ENCODE measurements at regions not wholly inside any gene's neighbourhood (a gene's known extent, or its start where the extent isn't known, plus 50 kb on each side); places are given as distances from the start of the nearest gene placed in this dataset.

GRCh38 chr7:41787651-41788350 is 84.9 kb upstream of the INHBA start:
- H2AFZ ChIP-seq (replicated peaks) = no peak overlapping the region
- no peaks in the 10 kb centered on the region for H3K36me3 ChIP-seq
- H3K79me2 ChIP-seq (ENCODE audit: low read depth) = no peaks in the 10 kb centered on the region
- H3K9me3 ChIP-seq (ENCODE audit: low read depth) = no peaks in the 10 kb centered on the region
- TF ChIP-seq EZH2 (IDR thresholded peaks at IDR 0.05) = no peak
- TF ChIP-seq EZH2phosphoT487 (IDR thresholded peaks at IDR 0.05) = no peak
- no peak for TF ChIP-seq CTCF (IDR thresholded peaks at IDR 0.05)
- no peak overlapping the region for H3K4me2 ChIP-seq
- no peak overlapping the region for H3K9ac ChIP-seq
- Mint-ChIP-seq H3K4me1 (no peaks in the 10 kb centered on the region), H3K4me3 (no peak overlapping the region), H3K27me3 (ENCODE audit: insufficient read depth, low read depth) (no peaks in the 10 kb centered on the region), H3K9me3 (peaks cover 3% of the 10 kb centered on the region), H3K36me3 (no peaks in the 10 kb centered on the region), H3K27ac (no peak overlapping the region)
- DNase-seq (ENCODE audit: low spot score) = no peak
- H4K20me1 ChIP-seq (ENCODE audit: low read depth) = no peaks in the 10 kb centered on the region
- no peaks in the 10 kb centered on the region for H3K27me3 ChIP-seq
- H3K4me1 ChIP-seq = no peaks in the 10 kb centered on the region
- no peak overlapping the region for H3K27ac ChIP-seq
- H3F3A ChIP-seq (ENCODE audit: low read depth) = no peaks in the 10 kb centered on the region
- no peak overlapping the region for H3K4me3 ChIP-seq

GRCh38 chr7:41786944-41787343 is 84.1 kb upstream of the INHBA start:
- no peaks in the 10 kb centered on the region for H3K4me1 ChIP-seq
- Mint-ChIP-seq H3K9me3 (no peaks in the 10 kb centered on the region), H3K27me3 (ENCODE audit: insufficient read depth, low read depth) (no peaks in the 10 kb centered on the region), H3K36me3 (no peaks in the 10 kb centered on the region), H3K4me3 (no peak overlapping the region), H3K4me1 (no peaks in the 10 kb centered on the region), H3K27ac (no peak overlapping the region)
- no peaks in the 10 kb centered on the region for H3F3A ChIP-seq (ENCODE audit: low read depth)
- H3K79me2 ChIP-seq (ENCODE audit: low read depth) = no peaks in the 10 kb centered on the region
- no peak overlapping the region for H3K9ac ChIP-seq
- no peak for DNase-seq (ENCODE audit: low spot score)
- H3K4me3 ChIP-seq = no peak overlapping the region
- no peaks in the 10 kb centered on the region for H3K27me3 ChIP-seq
- TF ChIP-seq EZH2phosphoT487 (IDR thresholded peaks at IDR 0.05) (no peak), CTCF (IDR thresholded peaks at IDR 0.05) (no peak)
- H3K36me3 ChIP-seq = no peaks in the 10 kb centered on the region
- no peaks in the 10 kb centered on the region for H4K20me1 ChIP-seq (ENCODE audit: low read depth)
- H2AFZ ChIP-seq (replicated peaks) = no peak overlapping the region
- no peak overlapping the region for H3K4me2 ChIP-seq
- H3K27ac ChIP-seq = no peak overlapping the region
- H3K9me3 ChIP-seq (ENCODE audit: low read depth) = no peaks in the 10 kb centered on the region

GRCh38 chr7:41786404-41786803 is 83.5 kb upstream of the INHBA start:
- H3K27ac ChIP-seq = no peak overlapping the region
- no peaks in the 10 kb centered on the region for H3F3A ChIP-seq (ENCODE audit: low read depth)
- DNase-seq (ENCODE audit: low spot score) = no peak
- H4K20me1 ChIP-seq (ENCODE audit: low read depth) = no peaks in the 10 kb centered on the region
- no peak overlapping the region for H3K4me3 Mint-ChIP-seq
- no peaks in the 10 kb centered on the region for H3K79me2 ChIP-seq (ENCODE audit: low read depth)
- H3K4me2 ChIP-seq = no peak overlapping the region
- no peaks in the 10 kb centered on the region for H3K4me1 ChIP-seq
- no peak overlapping the region for H3K27ac Mint-ChIP-seq
- no peaks in the 10 kb centered on the region for H3K4me1 Mint-ChIP-seq
- no peak overlapping the region for H2AFZ ChIP-seq (replicated peaks)
- TF ChIP-seq EZH2phosphoT487 (IDR thresholded peaks at IDR 0.05) = no peak
- TF ChIP-seq CTCF (IDR thresholded peaks at IDR 0.05) = no peak
- no peak for TF ChIP-seq EZH2 (IDR thresholded peaks at IDR 0.05)
- H3K4me3 ChIP-seq = no peak overlapping the region
- H3K9me3 ChIP-seq (ENCODE audit: low read depth) = no peaks in the 10 kb centered on the region
- no peaks in the 10 kb centered on the region for H3K36me3 ChIP-seq
- no peak overlapping the region for H3K9ac ChIP-seq
- H3K9me3 Mint-ChIP-seq = no peaks in the 10 kb centered on the region
- H3K36me3 Mint-ChIP-seq = no peaks in the 10 kb centered on the region
- H3K27me3 ChIP-seq = no peaks in the 10 kb centered on the region
- H3K27me3 Mint-ChIP-seq (ENCODE audit: insufficient read depth, low read depth) = no peaks in the 10 kb centered on the region

Measured in neural progenitor cell (in vitro differentiated cells).